Bronchial epithelial cell (primary cell): ENCODE measurements at regions not wholly inside any gene's neighbourhood (a gene's known extent, or its start where the extent isn't known, plus 50 kb on each side); places are given as distances from the start of the nearest gene placed in this dataset.

Source experiments
- DNase-seq: peaks from one replicate; pipeline ENCODE4 v3.0.0-alpha.2; 2010; ENCODE audit warnings: low read depth
- FAIRE-seq: peaks from 2 replicates; lab custom pipeline; 2011; peaks lifted over from hg19 to GRCh38; lab: Jason Lieb, UNC
- H3K27me3 ChIP-seq: 2 replicates; pipeline ENCODE4 v1.5.1; 2011; ENCODE audit warnings: low read length; ENCODE audit not compliant: control insufficient read depth, insufficient read depth
- H3K36me3 ChIP-seq: 2 replicates; pipeline ENCODE4 v1.5.1; 2011; ENCODE audit warnings: low read length; ENCODE audit not compliant: control insufficient read depth, insufficient read depth
- H3K4me3 ChIP-seq: 2 replicates; pipeline ENCODE4 v1.5.1; 2011; ENCODE audit warnings: mild to moderate bottlenecking, low read depth, low read length, control low read depth
- TF ChIP-seq, protein P1 (sequence below): IDR thresholded peaks from 2 replicates; pipeline ENCODE4 v1.5.1; 2011; ENCODE audit warnings: mild to moderate bottlenecking, moderate library complexity, low read length, control low read depth, inconsistent platforms; ENCODE audit not compliant: insufficient read depth, severe bottlenecking

DNA sequence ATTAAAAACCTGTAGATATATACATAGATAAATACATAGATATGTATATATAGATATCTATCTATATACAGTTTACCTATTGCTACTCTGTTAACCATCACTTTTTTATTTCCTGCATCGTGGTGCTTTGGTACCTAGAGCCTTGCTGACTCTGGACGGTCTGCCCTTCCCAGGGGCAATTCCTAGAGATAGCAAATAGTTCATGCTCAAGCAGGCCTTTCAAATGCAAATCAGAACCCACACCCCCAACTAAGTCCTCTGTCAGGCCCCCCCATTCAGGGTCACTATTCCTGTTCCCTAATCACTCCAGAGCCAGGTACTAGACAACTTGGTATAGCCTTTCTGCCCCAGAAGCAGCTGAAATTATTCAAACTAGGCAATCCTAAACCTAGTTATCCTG lies 273.5 kb upstream of the ADGRL3 start:
- DNase-seq (no peak), FAIRE-seq (no peak)
- H3K36me3 ChIP-seq: no peaks in the 10 kb centered on the region
- TF ChIP-seq, protein P1, sequence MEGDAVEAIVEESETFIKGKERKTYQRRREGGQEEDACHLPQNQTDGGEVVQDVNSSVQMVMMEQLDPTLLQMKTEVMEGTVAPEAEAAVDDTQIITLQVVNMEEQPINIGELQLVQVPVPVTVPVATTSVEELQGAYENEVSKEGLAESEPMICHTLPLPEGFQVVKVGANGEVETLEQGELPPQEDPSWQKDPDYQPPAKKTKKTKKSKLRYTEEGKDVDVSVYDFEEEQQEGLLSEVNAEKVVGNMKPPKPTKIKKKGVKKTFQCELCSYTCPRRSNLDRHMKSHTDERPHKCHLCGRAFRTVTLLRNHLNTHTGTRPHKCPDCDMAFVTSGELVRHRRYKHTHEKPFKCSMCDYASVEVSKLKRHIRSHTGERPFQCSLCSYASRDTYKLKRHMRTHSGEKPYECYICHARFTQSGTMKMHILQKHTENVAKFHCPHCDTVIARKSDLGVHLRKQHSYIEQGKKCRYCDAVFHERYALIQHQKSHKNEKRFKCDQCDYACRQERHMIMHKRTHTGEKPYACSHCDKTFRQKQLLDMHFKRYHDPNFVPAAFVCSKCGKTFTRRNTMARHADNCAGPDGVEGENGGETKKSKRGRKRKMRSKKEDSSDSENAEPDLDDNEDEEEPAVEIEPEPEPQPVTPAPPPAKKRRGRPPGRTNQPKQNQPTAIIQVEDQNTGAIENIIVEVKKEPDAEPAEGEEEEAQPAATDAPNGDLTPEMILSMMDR: no peak
- no peaks in the 10 kb centered on the region for H3K27me3 ChIP-seq
- no peak overlapping the region for H3K4me3 ChIP-seq

DNA sequence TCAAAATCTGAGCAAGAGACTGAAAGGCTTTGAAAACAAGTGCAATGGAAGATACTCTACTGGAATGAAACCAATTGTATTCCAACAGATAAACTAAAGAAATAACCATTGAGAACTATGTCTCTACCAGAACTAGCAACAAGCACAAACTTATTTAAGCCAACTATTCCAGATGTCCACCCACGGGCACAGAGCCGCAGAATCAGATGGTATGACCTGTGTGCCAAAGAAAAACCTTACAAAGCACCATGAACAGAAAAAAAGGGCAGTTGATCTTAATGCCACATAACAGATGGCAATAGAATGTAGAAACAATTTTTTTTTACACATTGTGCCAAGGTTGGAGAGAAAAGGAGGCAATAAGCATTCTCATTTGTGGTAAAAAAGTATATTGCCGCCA lies 269.3 kb upstream of the ADGRL3 start:
- Histone ChIP-seq H3K36me3 (no peaks in the 10 kb centered on the region), H3K4me3 (no peak overlapping the region), H3K27me3 (no peaks in the 10 kb centered on the region)
- DNase-seq (no peak), FAIRE-seq (no peak)
- TF ChIP-seq, protein P1: no peak

DNA sequence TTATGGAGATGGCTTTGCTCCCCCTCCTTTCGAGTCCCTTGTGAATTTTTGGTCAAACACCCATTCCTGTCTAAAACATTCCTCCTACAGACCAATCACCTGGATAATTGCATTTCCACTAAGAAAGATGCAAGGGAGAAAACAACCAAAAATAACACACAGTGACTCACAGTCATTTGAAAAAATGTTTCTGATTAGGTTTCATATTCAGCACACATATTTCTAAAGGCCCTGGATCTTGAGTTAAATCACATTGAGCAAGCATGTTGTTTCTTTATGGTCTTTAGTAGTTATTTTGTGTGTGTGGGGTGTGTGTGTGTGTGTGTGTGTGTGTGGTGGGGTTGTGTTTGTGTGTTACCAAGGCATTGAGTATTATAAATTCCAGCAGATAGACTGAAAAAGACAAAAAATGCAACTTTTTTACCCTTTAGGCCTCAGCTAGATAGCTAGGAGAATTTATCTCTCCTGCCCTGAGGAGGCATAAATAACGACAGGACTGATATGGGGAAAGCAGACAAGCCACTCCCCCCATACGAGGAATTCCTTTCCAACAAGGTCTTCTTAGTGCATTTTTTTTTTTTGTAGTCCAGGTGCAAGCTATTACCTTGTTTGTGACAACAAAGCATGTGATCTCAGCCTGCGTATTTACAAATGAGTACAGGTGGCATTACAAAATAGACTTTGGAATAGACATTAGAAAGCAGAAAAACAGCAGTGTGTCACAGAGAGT lies 265.4 kb upstream of the ADGRL3 start:
- FAIRE-seq (no peak), DNase-seq (no peak)
- TF ChIP-seq, protein P1: no peak
- Histone ChIP-seq H3K4me3 (no peak overlapping the region), H3K36me3 (no peaks in the 10 kb centered on the region), H3K27me3 (no peaks in the 10 kb centered on the region)

DNA sequence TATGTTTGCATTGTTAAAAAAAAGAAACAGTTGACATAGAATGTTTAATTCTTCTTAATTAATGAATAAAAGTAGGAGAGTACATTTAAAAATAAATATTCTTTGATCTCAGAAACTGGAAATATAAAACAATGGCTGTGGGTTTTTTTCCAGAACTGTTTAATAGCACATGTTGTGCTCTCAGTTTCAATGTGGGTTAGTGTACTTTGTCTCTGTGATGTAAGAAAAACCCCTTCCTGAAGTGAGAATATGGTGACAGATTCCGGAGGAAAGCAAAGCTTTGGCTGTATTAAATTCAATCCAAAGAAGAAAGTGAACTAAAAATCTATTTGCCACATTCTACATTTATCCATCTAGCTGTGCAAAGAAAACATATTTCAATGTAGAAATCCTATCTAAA lies 261.9 kb upstream of the ADGRL3 start:
- Histone ChIP-seq H3K27me3 (no peaks in the 10 kb centered on the region), H3K4me3 (no peak overlapping the region), H3K36me3 (no peaks in the 10 kb centered on the region)
- DNase-seq (no peak), FAIRE-seq (no peak)
- TF ChIP-seq, protein P1: no peak

DNA sequence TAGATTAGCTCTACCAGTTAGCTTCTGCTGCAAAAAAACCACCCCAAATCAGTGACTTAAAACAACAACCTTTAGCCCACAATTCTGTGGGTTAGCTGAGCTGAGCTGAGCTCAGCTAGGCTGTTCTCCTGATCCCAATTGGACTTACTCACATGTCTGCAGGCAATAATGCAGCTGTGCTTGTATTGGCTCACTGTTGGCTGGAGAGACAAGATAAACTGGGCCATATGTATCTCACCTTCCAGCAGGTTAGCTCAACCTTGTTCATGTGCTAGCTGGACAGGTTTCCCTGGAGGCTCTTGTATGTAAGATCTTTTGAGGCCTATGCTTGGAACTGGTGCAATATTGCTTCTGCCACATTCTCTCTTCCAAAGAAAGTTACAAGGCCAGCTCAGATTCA lies 261.5 kb upstream of the ADGRL3 start:
- TF ChIP-seq, protein P1: no peak
- DNase-seq (peak; percentile 4), FAIRE-seq (no peak)
- no peaks in the 10 kb centered on the region for H3K36me3 ChIP-seq
- no peak overlapping the region for H3K4me3 ChIP-seq
- H3K27me3 ChIP-seq: no peaks in the 10 kb centered on the region

DNA sequence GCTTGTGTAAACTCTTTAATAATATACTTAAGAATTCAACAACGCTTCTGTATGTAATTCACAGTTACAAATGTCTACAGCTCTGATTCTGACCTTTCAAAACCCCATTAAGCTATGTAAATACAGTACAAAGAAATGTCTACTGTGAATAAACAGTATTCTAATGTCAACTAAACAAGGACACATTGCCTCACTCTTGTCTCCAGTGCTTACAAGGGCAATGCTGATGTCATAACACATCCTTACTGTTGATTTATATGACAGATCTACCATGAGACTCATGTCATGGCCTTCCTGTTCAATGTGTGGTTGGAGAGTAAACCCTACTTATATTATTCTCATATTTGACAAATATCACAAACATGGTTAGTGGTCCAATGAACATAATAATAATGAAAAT lies 256.1 kb upstream of the ADGRL3 start:
- no peak for FAIRE-seq
- no peak overlapping the region for H3K4me3 ChIP-seq
- TF ChIP-seq, protein P1: no peak
- H3K27me3 ChIP-seq: no peaks in the 10 kb centered on the region
- H3K36me3 ChIP-seq: no peaks in the 10 kb centered on the region
- DNase-seq: no peak
